ENCODE measurements at regions not wholly inside any gene's neighbourhood (a gene's known extent, or its start where the extent isn't known, plus 50 kb on each side); places are given as distances from the start of the nearest gene placed in this dataset.
"Not testable (repeated sequence)": the region's sequence is repeated elsewhere in the genome, so short reads cannot be mapped to it uniquely, and the experiment has no call there.

GRCh38 chr13:63791134-63791533, 2375.5 kb upstream of the PCDH20 start:
- TF ChIP-seq CTCF, POLR2A (IDR thresholded peaks at IDR 0.05): not testable (repeated sequence)
